GM23338 (cell line): ENCODE measurements at regions not wholly inside any gene's neighbourhood (a gene's known extent, or its start where the extent isn't known, plus 50 kb on each side); places are given as distances from the start of the nearest gene placed in this dataset.

ENCODE experiments used
- ATAC-seq: fragments of 200-7000 bp; cut with Tn5 transposase; 3 replicates; pipeline ENCODE4 v1.9.1; 2020
- DNase-seq: peaks from one replicate; pipeline ENCODE4 v3.0.0-alpha.2; 2015; ENCODE audit warnings: low spot score
- H2AFZ ChIP-seq: fragments of 200-600 bp; sonication (generic); 2 replicates; pipeline ENCODE4 v1.8.0; 2016; ENCODE audit warnings: antibody characterized with exemption, mild to moderate bottlenecking, moderate library complexity
- H3F3A ChIP-seq: fragments of 200-600 bp; sonication (generic); replicated peaks from 2 replicates; pipeline ENCODE4 v1.8.0; 2017; ENCODE audit warnings: antibody characterized with exemption, mixed run types, low read depth
- H3K27ac ChIP-seq: fragments of 200-600 bp; sonication (generic); 2 replicates; pipeline ENCODE4 v1.6.1; 2016; ENCODE audit warnings: low read depth
- H3K27me3 ChIP-seq: fragments of 200-600 bp; sonication (generic); 2 replicates; pipeline ENCODE4 v1.8.0; 2016; ENCODE audit warnings: mild to moderate bottlenecking, mixed run types, moderate library complexity; ENCODE audit not compliant: insufficient read depth
- H3K36me3 ChIP-seq: fragments of 200-600 bp; sonication (generic); 2 replicates; pipeline ENCODE4 v1.8.0; 2016; ENCODE audit warnings: mild to moderate bottlenecking; ENCODE audit not compliant: insufficient read depth
- H3K4me1 ChIP-seq: fragments of 200-600 bp; sonication (generic); 2 replicates; pipeline ENCODE4 v1.8.0; 2016; ENCODE audit warnings: mild to moderate bottlenecking, moderate library complexity; ENCODE audit not compliant: insufficient read depth
- H3K4me2 ChIP-seq: fragments of 200-600 bp; sonication (generic); 2 replicates; pipeline ENCODE4 v1.7.1; 2017; ENCODE audit warnings: mixed run types
- H3K4me3 ChIP-seq: fragments of 200-600 bp; sonication (generic); 2 replicates; pipeline ENCODE4 v1.6.1; 2016; ENCODE audit warnings: mixed run types
- H3K79me2 ChIP-seq: fragments of 200-600 bp; sonication (generic); replicated peaks from 2 replicates; pipeline ENCODE4 v1.8.0; 2017; ENCODE audit warnings: mild to moderate bottlenecking; ENCODE audit not compliant: insufficient read depth
- H3K9me2 ChIP-seq: fragments of 200-600 bp; sonication (generic); 2 replicates; pipeline ENCODE4 v1.8.0; 2017; ENCODE audit not compliant: insufficient read depth
- H4K20me1 ChIP-seq: fragments of 200-600 bp; sonication (generic); replicated peaks from 2 replicates; pipeline ENCODE4 v1.8.0; 2017; ENCODE audit warnings: mild to moderate bottlenecking; ENCODE audit not compliant: insufficient read depth
- H3K27ac Mint-ChIP-seq: 2 replicates; pipeline ENCODE4 v1.8.0; 2020; ENCODE audit warnings: inconsistent platforms, mild to moderate bottlenecking, moderate library complexity, mixed read lengths
- H3K27me3 Mint-ChIP-seq: 3 replicates; pipeline ENCODE4 v1.8.0; 2022; ENCODE audit warnings: low read depth, mild to moderate bottlenecking, moderate library complexity, mixed read lengths, inconsistent platforms; ENCODE audit not compliant: insufficient read depth, poor library complexity
- H3K36me3 Mint-ChIP-seq: 3 replicates; pipeline ENCODE4 v1.8.0; 2021; ENCODE audit warnings: low read depth, mild to moderate bottlenecking, inconsistent platforms, moderate library complexity, mixed read lengths
- H3K4me1 Mint-ChIP-seq: 3 replicates; pipeline ENCODE4 v1.8.0; 2020; ENCODE audit warnings: mild to moderate bottlenecking, inconsistent platforms, mixed read lengths
- H3K4me3 Mint-ChIP-seq: 3 replicates; pipeline ENCODE4 v1.8.0; 2021; ENCODE audit warnings: moderate library complexity, mild to moderate bottlenecking, inconsistent platforms, mixed read lengths
- H3K9me3 Mint-ChIP-seq: 3 replicates; pipeline ENCODE4 v1.8.0; 2020; ENCODE audit warnings: moderate library complexity, mild to moderate bottlenecking, inconsistent platforms, mixed read lengths
- CREB1 ChIP-seq: fragments of 250-450 bp; sonication (Bioruptor Pico); IDR thresholded peaks from 2 replicates; pipeline ENCODE4 v1.5.0; 2020; ENCODE audit warnings: low read depth, mild to moderate bottlenecking, moderate library complexity
- EZH2 ChIP-seq: fragments of 200-600 bp; sonication (generic); IDR thresholded peaks from one replicate; pipeline ENCODE4 v1.8.0; 2017; ENCODE audit warnings: antibody characterized with exemption, mild to moderate bottlenecking, low read depth; ENCODE audit not compliant: unreplicated experiment
- EZH2phosphoT487 ChIP-seq: fragments of 200-600 bp; sonication (generic); IDR thresholded peaks from one replicate; pipeline ENCODE4 v1.8.1; 2018; ENCODE audit warnings: antibody characterized with exemption; ENCODE audit not compliant: unreplicated experiment
- JUNB ChIP-seq: IDR thresholded peaks from one replicate; pipeline ENCODE4 v1.6.1; 2016; ENCODE audit warnings: antibody characterized with exemption; ENCODE audit not compliant: unreplicated experiment
- NANOG ChIP-seq: IDR thresholded peaks from 2 replicates; pipeline ENCODE4 v1.6.1; 2016; ENCODE audit warnings: antibody characterized with exemption, borderline replicate concordance
- POLR2AphosphoS5 ChIP-seq: IDR thresholded peaks from 2 replicates; pipeline ENCODE4 v1.6.1; 2016; ENCODE audit warnings: antibody characterized with exemption, low read depth
- ZNF114 ChIP-seq: fragments of 250-450 bp; sonication (Bioruptor Pico); IDR thresholded peaks from 2 replicates; pipeline ENCODE4 v1.5.0; 2020; ENCODE audit warnings: mild to moderate bottlenecking, moderate library complexity
- ZNF331 ChIP-seq: fragments of 250-450 bp; sonication (Bioruptor Pico); IDR thresholded peaks from 2 replicates; pipeline ENCODE4 v1.5.0; 2020; ENCODE audit warnings: low read depth, mild to moderate bottlenecking, moderate library complexity
- TF ChIP-seq, protein P1 (sequence below): IDR thresholded peaks from 2 replicates; pipeline ENCODE4 v1.6.1; 2016; ENCODE audit warnings: antibody characterized with exemption
- TF ChIP-seq, protein P2 (sequence below), 2 experiments: fragments of 200-600 bp in 1 of 2; sonication (generic) in 1 of 2; conservative IDR thresholded peaks; 2 replicates each; pipeline versions ENCODE4 v1.5.1 to v1.6.1; 2016 to 2017; ENCODE audit warnings: antibody characterized with exemption in 2 of 2, low read depth in 2 of 2, mild to moderate bottlenecking in 2 of 2, moderate library complexity in 1 of 2
- TF ChIP-seq, protein P3 (sequence below): IDR thresholded peaks from one replicate; pipeline ENCODE4 v1.6.1; 2018; ENCODE audit warnings: antibody characterized with exemption; ENCODE audit not compliant: unreplicated experiment

DNA sequence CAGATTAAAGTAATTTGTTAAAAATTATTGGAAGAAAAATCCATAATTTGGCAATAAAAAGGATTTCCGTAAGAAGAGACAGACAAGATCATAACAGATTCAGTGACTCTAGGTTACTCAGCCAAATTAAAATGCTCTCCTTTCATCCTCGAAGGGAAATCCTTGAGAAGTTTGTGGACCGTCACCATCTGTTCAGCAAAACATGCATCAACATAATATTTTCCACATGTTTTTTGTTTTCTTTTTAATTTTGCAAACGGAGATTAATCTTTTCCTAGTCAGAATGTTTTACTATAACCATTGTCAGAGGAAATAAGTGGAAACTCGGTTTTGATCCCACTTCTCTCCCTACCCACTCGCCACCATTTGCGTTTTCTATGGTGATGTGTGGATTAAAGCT, 128.3 kb downstream of the TMCO5A start (continued):
- no peak for TF ChIP-seq JUNB
- TF ChIP-seq, protein P1, sequence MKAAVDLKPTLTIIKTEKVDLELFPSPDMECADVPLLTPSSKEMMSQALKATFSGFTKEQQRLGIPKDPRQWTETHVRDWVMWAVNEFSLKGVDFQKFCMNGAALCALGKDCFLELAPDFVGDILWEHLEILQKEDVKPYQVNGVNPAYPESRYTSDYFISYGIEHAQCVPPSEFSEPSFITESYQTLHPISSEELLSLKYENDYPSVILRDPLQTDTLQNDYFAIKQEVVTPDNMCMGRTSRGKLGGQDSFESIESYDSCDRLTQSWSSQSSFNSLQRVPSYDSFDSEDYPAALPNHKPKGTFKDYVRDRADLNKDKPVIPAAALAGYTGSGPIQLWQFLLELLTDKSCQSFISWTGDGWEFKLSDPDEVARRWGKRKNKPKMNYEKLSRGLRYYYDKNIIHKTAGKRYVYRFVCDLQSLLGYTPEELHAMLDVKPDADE = no peak
- TF ChIP-seq, protein P2, sequence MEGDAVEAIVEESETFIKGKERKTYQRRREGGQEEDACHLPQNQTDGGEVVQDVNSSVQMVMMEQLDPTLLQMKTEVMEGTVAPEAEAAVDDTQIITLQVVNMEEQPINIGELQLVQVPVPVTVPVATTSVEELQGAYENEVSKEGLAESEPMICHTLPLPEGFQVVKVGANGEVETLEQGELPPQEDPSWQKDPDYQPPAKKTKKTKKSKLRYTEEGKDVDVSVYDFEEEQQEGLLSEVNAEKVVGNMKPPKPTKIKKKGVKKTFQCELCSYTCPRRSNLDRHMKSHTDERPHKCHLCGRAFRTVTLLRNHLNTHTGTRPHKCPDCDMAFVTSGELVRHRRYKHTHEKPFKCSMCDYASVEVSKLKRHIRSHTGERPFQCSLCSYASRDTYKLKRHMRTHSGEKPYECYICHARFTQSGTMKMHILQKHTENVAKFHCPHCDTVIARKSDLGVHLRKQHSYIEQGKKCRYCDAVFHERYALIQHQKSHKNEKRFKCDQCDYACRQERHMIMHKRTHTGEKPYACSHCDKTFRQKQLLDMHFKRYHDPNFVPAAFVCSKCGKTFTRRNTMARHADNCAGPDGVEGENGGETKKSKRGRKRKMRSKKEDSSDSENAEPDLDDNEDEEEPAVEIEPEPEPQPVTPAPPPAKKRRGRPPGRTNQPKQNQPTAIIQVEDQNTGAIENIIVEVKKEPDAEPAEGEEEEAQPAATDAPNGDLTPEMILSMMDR (conservative IDR thresholded peaks at IDR 0.05; ENCODE audit: low read depth in 2 of 2) = no peak
- TF ChIP-seq NANOG = no peak

DNA sequence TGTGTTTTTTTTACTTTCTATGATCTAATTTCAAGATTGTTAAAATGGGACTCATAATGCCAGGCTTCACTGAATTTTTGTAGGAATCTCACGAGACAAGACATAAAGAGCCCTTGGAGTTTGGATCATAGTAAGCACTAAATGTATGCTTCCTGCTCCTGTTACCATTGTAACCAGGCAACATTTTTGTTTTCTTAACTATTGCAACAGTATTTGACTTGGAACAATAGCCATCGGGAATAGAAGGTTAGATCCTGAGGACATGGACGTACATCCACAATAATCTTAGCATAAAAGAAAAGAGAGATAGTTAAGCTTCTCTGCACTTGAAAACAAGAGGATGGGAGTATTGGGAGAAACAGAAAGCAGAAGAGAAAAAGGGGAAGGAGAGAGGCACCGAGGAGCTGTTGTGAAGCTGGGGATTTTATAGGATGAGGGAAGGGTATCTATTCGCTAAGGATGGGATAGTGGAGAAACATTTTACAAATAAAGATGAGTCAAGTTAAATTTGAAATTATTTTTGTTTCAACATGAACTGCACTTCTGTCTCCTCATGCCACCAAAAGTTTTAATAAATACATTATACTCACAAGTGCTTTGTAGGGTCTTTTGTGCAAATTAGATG, 131.4 kb downstream of the TMCO5A start:
- no peaks in the 10 kb centered on the region for H3K36me3 Mint-ChIP-seq
- H3F3A ChIP-seq = no peaks in the 10 kb centered on the region
- H3K27me3 Mint-ChIP-seq = peaks cover 18% of the 10 kb centered on the region
- no peak overlapping the region for H3K4me2 ChIP-seq
- peaks cover 29% of the 10 kb centered on the region for H3K27me3 ChIP-seq
- no peak overlapping the region for H3K4me3 ChIP-seq
- H2AFZ ChIP-seq = no peak overlapping the region
- TF ChIP-seq, protein P2 (conservative IDR thresholded peaks at IDR 0.05; ENCODE audit: low read depth in 2 of 2) = no peak
- TF ChIP-seq JUNB (no peak), EZH2phosphoT487 (no peak), EZH2 (no peak), CREB1 (no peak)
- no peaks in the 10 kb centered on the region for H4K20me1 ChIP-seq
- peaks cover 22% of the 10 kb centered on the region for H3K4me1 ChIP-seq
- H3K36me3 ChIP-seq = no peaks in the 10 kb centered on the region
- H3K9me3 Mint-ChIP-seq = no peaks in the 10 kb centered on the region
- no peak overlapping the region for H3K27ac Mint-ChIP-seq
- DNase-seq = no peak
- no peak overlapping the region for H3K4me3 Mint-ChIP-seq
- H3K79me2 ChIP-seq = no peaks in the 10 kb centered on the region
- peaks cover 4% of the 10 kb centered on the region; the same call in 1 of the 2 replicates for H3K9me2 ChIP-seq
- H3K27ac ChIP-seq = no peak overlapping the region
- peaks cover 45% of the 10 kb centered on the region for H3K4me1 Mint-ChIP-seq
- ATAC-seq = no peak

DNA sequence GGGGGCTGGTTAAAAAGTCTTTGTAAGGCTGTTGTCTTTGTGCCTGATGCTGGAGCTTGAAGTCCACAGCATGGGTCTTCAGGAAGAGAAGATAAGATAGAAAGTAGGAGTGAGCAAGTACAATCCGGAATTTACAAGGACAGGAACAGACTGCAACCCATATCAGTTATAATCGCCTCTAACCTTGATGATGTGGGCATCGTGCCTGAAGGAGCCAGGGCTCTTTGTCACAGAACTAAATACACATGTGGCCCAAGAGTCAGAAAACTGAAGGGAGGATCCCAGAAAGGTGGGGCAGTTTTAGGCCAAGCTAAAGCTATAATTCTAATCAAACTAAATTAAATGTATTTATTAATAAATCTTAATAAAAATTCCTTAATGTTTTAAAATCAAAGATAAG, 132.2 kb downstream of the TMCO5A start:
- Histone ChIP-seq H3K4me1 (peaks cover 17% of the 10 kb centered on the region), H3K79me2 (no peaks in the 10 kb centered on the region), H3K4me2 (no peak overlapping the region), H3K9me2 (peaks cover 4% of the 10 kb centered on the region; the same call in 1 of the 2 replicates), H3K27ac (no peak overlapping the region), H3K4me3 (no peak overlapping the region), H3F3A (0 out of 2 replicates have a peak, but pooled peaks cover under 1% of the 10 kb centered on the region), H3K36me3 (no peaks in the 10 kb centered on the region), H3K27me3 (peaks cover 36% of the 10 kb centered on the region), H2AFZ (no peak overlapping the region), H4K20me1 (no peaks in the 10 kb centered on the region)
- DNase-seq (no peak), ATAC-seq (no peak)
- no peak overlapping the region for H3K27ac Mint-ChIP-seq
- H3K4me1 Mint-ChIP-seq = peaks cover 44% of the 10 kb centered on the region
- H3K27me3 Mint-ChIP-seq = peaks cover 26% of the 10 kb centered on the region
- H3K4me3 Mint-ChIP-seq = no peak overlapping the region
- H3K36me3 Mint-ChIP-seq = no peaks in the 10 kb centered on the region
- no peaks in the 10 kb centered on the region for H3K9me3 Mint-ChIP-seq
- TF ChIP-seq EZH2 (no peak), NANOG (no peak), POLR2AphosphoS5 (no peak), ZNF331 (no peak), ZNF114 (CRISPR knock-in tag) (no peak)
- TF ChIP-seq, protein P2 (conservative IDR thresholded peaks at IDR 0.05; ENCODE audit: low read depth in 2 of 2) = no peak
- TF ChIP-seq, protein P3, sequence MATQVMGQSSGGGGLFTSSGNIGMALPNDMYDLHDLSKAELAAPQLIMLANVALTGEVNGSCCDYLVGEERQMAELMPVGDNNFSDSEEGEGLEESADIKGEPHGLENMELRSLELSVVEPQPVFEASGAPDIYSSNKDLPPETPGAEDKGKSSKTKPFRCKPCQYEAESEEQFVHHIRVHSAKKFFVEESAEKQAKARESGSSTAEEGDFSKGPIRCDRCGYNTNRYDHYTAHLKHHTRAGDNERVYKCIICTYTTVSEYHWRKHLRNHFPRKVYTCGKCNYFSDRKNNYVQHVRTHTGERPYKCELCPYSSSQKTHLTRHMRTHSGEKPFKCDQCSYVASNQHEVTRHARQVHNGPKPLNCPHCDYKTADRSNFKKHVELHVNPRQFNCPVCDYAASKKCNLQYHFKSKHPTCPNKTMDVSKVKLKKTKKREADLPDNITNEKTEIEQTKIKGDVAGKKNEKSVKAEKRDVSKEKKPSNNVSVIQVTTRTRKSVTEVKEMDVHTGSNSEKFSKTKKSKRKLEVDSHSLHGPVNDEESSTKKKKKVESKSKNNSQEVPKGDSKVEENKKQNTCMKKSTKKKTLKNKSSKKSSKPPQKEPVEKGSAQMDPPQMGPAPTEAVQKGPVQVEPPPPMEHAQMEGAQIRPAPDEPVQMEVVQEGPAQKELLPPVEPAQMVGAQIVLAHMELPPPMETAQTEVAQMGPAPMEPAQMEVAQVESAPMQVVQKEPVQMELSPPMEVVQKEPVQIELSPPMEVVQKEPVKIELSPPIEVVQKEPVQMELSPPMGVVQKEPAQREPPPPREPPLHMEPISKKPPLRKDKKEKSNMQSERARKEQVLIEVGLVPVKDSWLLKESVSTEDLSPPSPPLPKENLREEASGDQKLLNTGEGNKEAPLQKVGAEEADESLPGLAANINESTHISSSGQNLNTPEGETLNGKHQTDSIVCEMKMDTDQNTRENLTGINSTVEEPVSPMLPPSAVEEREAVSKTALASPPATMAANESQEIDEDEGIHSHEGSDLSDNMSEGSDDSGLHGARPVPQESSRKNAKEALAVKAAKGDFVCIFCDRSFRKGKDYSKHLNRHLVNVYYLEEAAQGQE = no peak
